ENCODE measurements at regions not wholly inside any gene's neighbourhood (a gene's known extent, or its start where the extent isn't known, plus 50 kb on each side); places are given as distances from the start of the nearest gene placed in this dataset.

DNA sequence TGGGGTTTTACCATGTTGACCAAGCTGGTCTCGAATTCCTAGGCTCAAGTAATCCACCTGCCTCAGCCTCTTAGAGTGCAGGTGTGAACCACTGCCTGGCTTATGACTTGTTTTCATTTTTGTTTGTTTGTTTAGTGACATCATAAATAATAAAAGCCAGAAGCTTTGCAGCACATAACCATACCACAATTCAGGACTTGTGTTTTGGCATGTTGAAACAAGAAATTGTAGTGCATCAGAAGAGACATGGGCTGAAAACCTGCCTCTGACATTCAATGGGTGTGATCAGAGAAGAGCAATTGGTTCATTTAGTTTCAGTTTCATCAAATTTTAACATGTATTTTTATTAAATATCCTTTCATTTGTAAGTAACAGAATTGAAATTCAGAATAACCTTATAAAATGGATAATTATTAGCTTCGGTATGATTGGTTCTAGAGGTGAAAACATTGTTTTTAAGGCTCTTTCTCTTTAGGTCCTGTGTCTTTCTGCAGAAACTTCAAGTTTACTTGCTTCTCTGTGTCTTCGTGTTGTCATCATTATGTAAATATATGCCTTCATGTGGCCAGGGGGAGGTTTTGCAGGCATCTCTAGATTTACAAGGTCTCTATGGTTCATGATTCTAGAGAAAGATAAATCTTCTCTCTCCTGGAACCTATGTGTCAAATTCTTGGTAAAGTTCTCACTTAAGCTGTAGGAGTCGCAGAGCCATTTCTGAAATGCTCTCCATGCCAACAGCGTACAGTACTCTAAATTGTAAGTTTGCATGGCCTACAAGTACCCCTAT, 312.0 kb downstream of the KCNC2 start:
- H3K36me3 ChIP-seq (ENCODE audit: low read depth, low read length): no peaks in the 10 kb centered on the region
- no peak overlapping the region for H3K27ac ChIP-seq (ENCODE audit: low read length)
- H3K4me3 ChIP-seq (ENCODE audit: low read length): no peak overlapping the region
- no peaks in the 10 kb centered on the region for H4K20me1 ChIP-seq (ENCODE audit: low read length)
- no peaks in the 10 kb centered on the region for H3K9me3 ChIP-seq (ENCODE audit: low read length)
- H2AFZ ChIP-seq (ENCODE audit: low read length): peak overlapping the region; percentile 16; the same call in 1 of the 2 replicates
- no peaks in the 10 kb centered on the region for H3K79me2 ChIP-seq (ENCODE audit: low read length)
- H3F3A ChIP-seq (ENCODE audit: low read length, unreplicated experiment): no peaks in the 10 kb centered on the region
- TF ChIP-seq, protein P1, sequence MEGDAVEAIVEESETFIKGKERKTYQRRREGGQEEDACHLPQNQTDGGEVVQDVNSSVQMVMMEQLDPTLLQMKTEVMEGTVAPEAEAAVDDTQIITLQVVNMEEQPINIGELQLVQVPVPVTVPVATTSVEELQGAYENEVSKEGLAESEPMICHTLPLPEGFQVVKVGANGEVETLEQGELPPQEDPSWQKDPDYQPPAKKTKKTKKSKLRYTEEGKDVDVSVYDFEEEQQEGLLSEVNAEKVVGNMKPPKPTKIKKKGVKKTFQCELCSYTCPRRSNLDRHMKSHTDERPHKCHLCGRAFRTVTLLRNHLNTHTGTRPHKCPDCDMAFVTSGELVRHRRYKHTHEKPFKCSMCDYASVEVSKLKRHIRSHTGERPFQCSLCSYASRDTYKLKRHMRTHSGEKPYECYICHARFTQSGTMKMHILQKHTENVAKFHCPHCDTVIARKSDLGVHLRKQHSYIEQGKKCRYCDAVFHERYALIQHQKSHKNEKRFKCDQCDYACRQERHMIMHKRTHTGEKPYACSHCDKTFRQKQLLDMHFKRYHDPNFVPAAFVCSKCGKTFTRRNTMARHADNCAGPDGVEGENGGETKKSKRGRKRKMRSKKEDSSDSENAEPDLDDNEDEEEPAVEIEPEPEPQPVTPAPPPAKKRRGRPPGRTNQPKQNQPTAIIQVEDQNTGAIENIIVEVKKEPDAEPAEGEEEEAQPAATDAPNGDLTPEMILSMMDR (conservative IDR thresholded peaks at IDR 0.05; ENCODE audit: low read depth, low read length): no peak
- no peak for TF ChIP-seq EZH2 (IDR thresholded peaks at IDR 0.05; ENCODE audit: low read length, unreplicated experiment)
- TF ChIP-seq EZH2phosphoT487 (IDR thresholded peaks at IDR 0.05; ENCODE audit: borderline replicate concordance, low read length): no peak
- no peaks in the 10 kb centered on the region for H3K9me2 ChIP-seq (replicated peaks; ENCODE audit: low read length)
- H3K4me1 ChIP-seq (ENCODE audit: insufficient read depth, low read length): peaks cover 8% of the 10 kb centered on the region
- peak overlapping the region; percentile 25; the same call in 1 of the 2 replicates for H3K4me2 ChIP-seq (ENCODE audit: low read length)
- no peak for DNase-seq
- POLR2A ChIA-PET (ENCODE audit: unreplicated experiment): no interaction called here
- CTCF ChIA-PET: no interaction called here
- no TSS peak for BruUV-seq (replicated peaks)
- H3K27me3 ChIP-seq (ENCODE audit: low read length): no peaks in the 10 kb centered on the region
- intact Hi-C loops (cut with micrococcal nuclease): no loop called here
- no peak overlapping the region for H3K9ac ChIP-seq (ENCODE audit: low read length)
- ATAC-seq: peak; percentile 24; the same call in 1 of the 2 replicates

DNA sequence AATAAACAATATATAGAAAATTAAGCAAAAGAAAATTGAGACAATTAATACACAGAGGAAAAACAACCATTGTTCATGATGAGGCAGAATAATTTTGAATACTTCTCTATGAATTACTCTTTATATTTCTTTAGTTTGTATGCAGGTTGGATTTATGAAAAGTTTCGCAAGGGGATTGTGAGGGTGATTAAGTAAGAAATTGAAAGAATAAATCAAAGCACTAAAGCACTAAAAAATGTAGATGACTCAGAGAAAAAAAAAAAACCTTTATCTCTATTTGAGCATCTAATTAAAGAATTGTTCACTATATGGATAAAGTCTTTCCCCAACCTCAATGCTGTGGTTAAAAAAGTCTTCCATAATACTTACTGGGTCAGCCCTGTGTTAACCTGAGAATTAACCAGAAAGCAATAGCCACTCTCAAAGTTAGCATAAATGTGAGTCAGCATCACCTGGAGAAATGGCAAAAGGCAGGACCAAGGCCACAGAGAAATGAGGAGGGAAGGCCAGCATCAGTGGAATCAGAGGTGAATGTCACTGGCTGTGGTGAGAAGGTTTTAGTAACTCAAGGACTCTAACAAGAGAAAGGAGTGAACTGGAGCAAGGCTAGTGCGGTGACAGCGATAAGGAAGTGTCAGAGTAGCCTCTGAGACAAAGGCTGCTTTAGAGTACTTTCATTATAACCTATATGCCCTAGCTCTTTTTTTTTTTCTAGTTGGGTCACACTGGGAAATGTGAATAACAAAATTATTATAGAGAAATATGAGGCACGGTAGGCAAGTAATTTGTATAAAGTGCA, 310.4 kb downstream of the KCNC2 start:
- Histone ChIP-seq H3K4me3 (ENCODE audit: low read length) (no peak overlapping the region), H3K27me3 (ENCODE audit: low read length) (no peaks in the 10 kb centered on the region), H3K4me1 (ENCODE audit: insufficient read depth, low read length) (peaks cover 8% of the 10 kb centered on the region), H3K9me2 (replicated peaks; ENCODE audit: low read length) (no peaks in the 10 kb centered on the region), H3K9ac (ENCODE audit: low read length) (no peak overlapping the region), H3K4me2 (ENCODE audit: low read length) (no peak overlapping the region), H3K9me3 (ENCODE audit: low read length) (no peaks in the 10 kb centered on the region), H3F3A (ENCODE audit: low read length, unreplicated experiment) (no peaks in the 10 kb centered on the region), H4K20me1 (ENCODE audit: low read length) (no peaks in the 10 kb centered on the region), H3K79me2 (ENCODE audit: low read length) (no peaks in the 10 kb centered on the region), H2AFZ (ENCODE audit: low read length) (no peak overlapping the region), H3K36me3 (ENCODE audit: low read depth, low read length) (no peaks in the 10 kb centered on the region), H3K27ac (ENCODE audit: low read length) (no peak overlapping the region)
- ChIA-PET POLR2A (ENCODE audit: unreplicated experiment) (no interaction called here), CTCF (no interaction called here)
- no TSS peak for BruUV-seq (replicated peaks)
- TF ChIP-seq, protein P1 (conservative IDR thresholded peaks at IDR 0.05; ENCODE audit: low read depth, low read length): no peak
- TF ChIP-seq EZH2phosphoT487 (IDR thresholded peaks at IDR 0.05; ENCODE audit: borderline replicate concordance, low read length): no peak
- ATAC-seq (no peak), DNase-seq (no peak)
- intact Hi-C loops (cut with micrococcal nuclease): no loop called here

DNA sequence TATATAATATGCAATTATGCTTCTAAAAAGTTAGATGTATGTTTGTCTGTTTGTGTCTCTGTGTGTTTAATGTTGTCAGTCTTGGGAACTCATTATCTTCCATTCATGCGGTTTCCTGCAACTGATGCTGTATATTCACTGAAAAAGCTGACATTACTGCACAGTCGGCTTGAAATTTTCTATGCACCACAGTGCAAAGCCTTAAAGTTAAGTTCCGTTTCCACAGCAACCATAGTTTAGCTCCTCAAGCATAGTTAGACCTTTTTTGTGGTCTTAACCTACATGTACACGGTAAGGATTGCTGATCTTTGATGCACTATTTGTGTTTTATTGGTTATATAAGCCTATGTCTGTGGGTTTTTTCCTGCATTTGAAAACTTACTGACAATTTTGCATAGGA, 309.4 kb downstream of the KCNC2 start:
- H3K27me3 ChIP-seq (ENCODE audit: low read length): no peaks in the 10 kb centered on the region
- no peaks in the 10 kb centered on the region for H3F3A ChIP-seq (ENCODE audit: low read length, unreplicated experiment)
- POLR2A ChIA-PET (ENCODE audit: unreplicated experiment): no interaction called here
- no peak for DNase-seq
- H3K9ac ChIP-seq (ENCODE audit: low read length): no peak overlapping the region
- H3K9me3 ChIP-seq (ENCODE audit: low read length): no peaks in the 10 kb centered on the region
- no peak for ATAC-seq
- no peak overlapping the region for H2AFZ ChIP-seq (ENCODE audit: low read length)
- H3K9me2 ChIP-seq (replicated peaks; ENCODE audit: low read length): no peaks in the 10 kb centered on the region
- TF ChIP-seq, protein P1 (conservative IDR thresholded peaks at IDR 0.05; ENCODE audit: low read depth, low read length): no peak
- TF ChIP-seq EZH2phosphoT487 (IDR thresholded peaks at IDR 0.05; ENCODE audit: borderline replicate concordance, low read length) (no peak), EZH2 (IDR thresholded peaks at IDR 0.05; ENCODE audit: low read length, unreplicated experiment) (no peak)
- no peaks in the 10 kb centered on the region for H4K20me1 ChIP-seq (ENCODE audit: low read length)
- no peaks in the 10 kb centered on the region for H3K36me3 ChIP-seq (ENCODE audit: low read depth, low read length)
- intact Hi-C loops (cut with micrococcal nuclease): no loop called here
- BruUV-seq (replicated peaks): no TSS peak
- peaks cover 8% of the 10 kb centered on the region for H3K4me1 ChIP-seq (ENCODE audit: insufficient read depth, low read length)
- no peak overlapping the region for H3K27ac ChIP-seq (ENCODE audit: low read length)
- no peak overlapping the region for H3K4me2 ChIP-seq (ENCODE audit: low read length)
- H3K4me3 ChIP-seq (ENCODE audit: low read length): no peak overlapping the region
- H3K79me2 ChIP-seq (ENCODE audit: low read length): no peaks in the 10 kb centered on the region
- CTCF ChIA-PET: no interaction called here

Measured in PC-3 (cell line).